WTC11 (cell line): ENCODE measurements at regions not wholly inside any gene's neighbourhood (a gene's known extent, or its start where the extent isn't known, plus 50 kb on each side); places are given as distances from the start of the nearest gene placed in this dataset.

Experiments
- CBFB ChIP-seq: sonication (generic); formaldehyde crosslinking; IDR thresholded peaks from 2 replicates; pipeline ENCODE4 v1.8.1; 2022; ENCODE audit warnings: mild to moderate bottlenecking, low read depth, missing genetic modification reagents
- USF2 ChIP-seq: sonication (generic); formaldehyde crosslinking; IDR thresholded peaks from 2 replicates; pipeline ENCODE4 v1.8.1; 2023; ENCODE audit warnings: mild to moderate bottlenecking, missing genetic modification reagents, moderate library complexity

GRCh38 chr20:30612344-30612743 lies 645.1 kb upstream of the DEFB115 start:
- TF ChIP-seq USF2 (CRISPR knock-in tag) (no peak), CBFB (CRISPR knock-in tag) (no peak)
